NCI-H146 treated with DMSO at 0.1 percent for 48 hours (cell line): ENCODE measurements at regions not wholly inside any gene's neighbourhood (a gene's known extent, or its start where the extent isn't known, plus 50 kb on each side); places are given as distances from the start of the nearest gene placed in this dataset.
"Not testable (repeated sequence)": the region's sequence is repeated elsewhere in the genome, so short reads cannot be mapped to it uniquely, and the experiment has no call there.

ENCODE experiments used
- DNase-seq: peaks from one replicate; lab custom pipeline; 2025; ENCODE audit not compliant: unreplicated experiment; lab: John Stamatoyannopoulos, UW

GRCh38 chr4:157689476-157689875, 468.9 kb downstream of the GRIA2 start:
- DNase-seq: no peak

GRCh38 chr4:157687971-157688370, 467.4 kb downstream of the GRIA2 start:
- no peak for DNase-seq

GRCh38 chr4:157679326-157679725, 458.8 kb downstream of the GRIA2 start:
- not testable (repeated sequence) for DNase-seq

GRCh38 chr4:157678478-157678877, 457.9 kb downstream of the GRIA2 start:
- no peak for DNase-seq

- DNase-seq: no peak
Observed at GRCh38 chr4:157674699-157675098, 454.2 kb downstream of the GRIA2 start.

- no peak for DNase-seq
Observed at GRCh38 chr4:157667836-157668235, 447.3 kb downstream of the GRIA2 start.

- no peak for DNase-seq
Observed at GRCh38 chr4:157664726-157665125, 444.2 kb downstream of the GRIA2 start.

- no peak for DNase-seq
Observed at GRCh38 chr4:157655096-157655809, 434.7 kb downstream of the GRIA2 start.

GRCh38 chr4:157643257-157643656, 422.7 kb downstream of the GRIA2 start:
- DNase-seq: no peak

- no peak for DNase-seq
Observed at GRCh38 chr4:157634057-157634456, 413.5 kb downstream of the GRIA2 start.

- no peak for DNase-seq
Observed at GRCh38 chr4:157616741-157617472, 396.4 kb downstream of the GRIA2 start.

- DNase-seq: no peak
Observed at GRCh38 chr4:157607996-157608395, 387.5 kb downstream of the GRIA2 start.

GRCh38 chr4:157600583-157600982, 380.1 kb downstream of the GRIA2 start:
- peak; percentile 1 for DNase-seq

GRCh38 chr4:157591245-157591644, 370.7 kb downstream of the GRIA2 start:
- no peak for DNase-seq

GRCh38 chr4:157590679-157591078, 370.2 kb downstream of the GRIA2 start:
- no peak for DNase-seq

- DNase-seq: peak; percentile 2
Observed at GRCh38 chr4:157587681-157588423, 367.3 kb downstream of the GRIA2 start.

GRCh38 chr4:157582141-157582540, 361.6 kb downstream of the GRIA2 start:
- DNase-seq: no peak

- DNase-seq: no peak
Observed at GRCh38 chr4:157576671-157577217, 356.2 kb downstream of the GRIA2 start.

GRCh38 chr4:157575339-157575738, 354.8 kb downstream of the GRIA2 start:
- DNase-seq: no peak

- no peak for DNase-seq
Observed at GRCh38 chr4:157574606-157575005, 354.1 kb downstream of the GRIA2 start.

- DNase-seq: no peak
Observed at GRCh38 chr4:157572951-157573350, 352.4 kb downstream of the GRIA2 start.

- DNase-seq: no peak
Observed at GRCh38 chr4:157572284-157572683, 351.8 kb downstream of the GRIA2 start.
